GM21381 (cell line): ENCODE measurements at regions not wholly inside any gene's neighbourhood (a gene's known extent, or its start where the extent isn't known, plus 50 kb on each side); places are given as distances from the start of the nearest gene placed in this dataset.
A peak's percentile ranks its signal among the peaks of the same experiment; 100 is the strongest.
"Not testable (repeated sequence)": the region's sequence is repeated elsewhere in the genome, so short reads cannot be mapped to it uniquely, and the experiment has no call there.

Source experiments
- ATAC-seq: cut with Tn5 transposase; IDR thresholded peaks from one replicate; pipeline ENCODE4 v1.9.1; 2021; ENCODE audit warnings: mild to moderate bottlenecking, moderate library complexity; ENCODE audit not compliant: unreplicated experiment

DNA sequence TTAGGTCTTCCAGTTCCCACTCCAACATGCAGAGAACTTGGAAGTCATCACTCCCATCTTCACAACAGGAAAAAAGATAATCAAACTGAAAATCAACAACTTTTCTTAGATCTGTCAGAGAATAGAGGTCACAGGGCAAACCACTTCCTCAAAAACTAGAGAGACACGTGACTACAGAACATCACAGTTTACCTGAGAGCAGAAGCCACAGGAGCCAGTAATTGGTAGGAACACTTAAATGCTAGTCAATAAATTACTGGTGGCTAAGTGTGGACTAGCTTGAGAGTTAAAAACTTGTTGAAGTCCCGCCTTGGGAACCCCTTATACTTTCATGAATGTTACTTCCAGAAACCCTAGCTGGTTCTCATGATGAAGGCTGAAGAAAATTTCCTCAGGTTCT, 81.1 kb downstream of the THSD1 start:
- ATAC-seq: peak; percentile 88

GRCh38 chr13:52319876-52320275, 86.1 kb downstream of the THSD1 start:
- ATAC-seq: no peak

DNA sequence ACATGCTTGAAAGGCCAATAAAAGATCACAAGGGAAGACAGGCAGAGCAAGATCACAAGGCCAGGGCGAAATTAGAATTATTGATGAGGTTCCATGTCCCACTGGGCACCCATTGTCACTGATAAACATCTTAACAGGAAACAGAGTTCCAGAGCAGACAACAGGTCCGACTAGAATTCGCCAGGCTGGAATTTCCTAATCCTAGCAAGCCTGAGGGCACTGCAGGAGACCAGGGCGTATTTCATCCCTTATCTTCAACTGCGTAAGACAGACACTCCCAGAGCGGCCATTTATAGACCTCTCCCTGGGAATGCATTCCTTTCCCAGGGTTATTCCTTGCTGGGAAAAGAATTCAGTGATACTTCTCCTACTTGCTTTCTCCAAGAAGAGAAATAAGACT, 96.1 kb downstream of the THSD1 start:
- ATAC-seq: not testable (repeated sequence)

- ATAC-seq: not testable (repeated sequence)
Observed at GRCh38 chr13:52306336-52306735, 99.6 kb downstream of the THSD1 start.

- not testable (repeated sequence) for ATAC-seq
Observed at GRCh38 chr13:52303098-52303497, 102.9 kb downstream of the THSD1 start.

DNA sequence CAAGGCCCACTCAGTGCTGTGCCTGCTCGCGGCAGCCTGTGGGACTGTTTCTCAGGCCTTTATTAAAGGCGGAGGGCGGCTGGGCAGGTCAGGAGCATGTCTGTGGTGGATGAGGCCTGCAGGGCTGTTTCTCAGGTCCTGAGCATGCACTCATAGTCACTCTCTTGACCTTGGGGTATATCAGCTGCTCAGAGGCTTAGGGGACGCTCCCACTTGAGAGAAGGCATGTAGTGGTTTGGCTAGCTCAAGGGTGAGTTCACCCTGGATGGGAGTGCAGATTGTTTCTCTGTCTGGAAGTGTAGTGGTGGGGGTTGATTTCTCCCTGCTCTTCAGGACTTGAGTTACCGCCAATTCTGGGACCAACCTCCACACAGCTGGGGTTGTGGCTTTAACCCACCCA, 103.3 kb downstream of the THSD1 start:
- not testable (repeated sequence) for ATAC-seq

DNA sequence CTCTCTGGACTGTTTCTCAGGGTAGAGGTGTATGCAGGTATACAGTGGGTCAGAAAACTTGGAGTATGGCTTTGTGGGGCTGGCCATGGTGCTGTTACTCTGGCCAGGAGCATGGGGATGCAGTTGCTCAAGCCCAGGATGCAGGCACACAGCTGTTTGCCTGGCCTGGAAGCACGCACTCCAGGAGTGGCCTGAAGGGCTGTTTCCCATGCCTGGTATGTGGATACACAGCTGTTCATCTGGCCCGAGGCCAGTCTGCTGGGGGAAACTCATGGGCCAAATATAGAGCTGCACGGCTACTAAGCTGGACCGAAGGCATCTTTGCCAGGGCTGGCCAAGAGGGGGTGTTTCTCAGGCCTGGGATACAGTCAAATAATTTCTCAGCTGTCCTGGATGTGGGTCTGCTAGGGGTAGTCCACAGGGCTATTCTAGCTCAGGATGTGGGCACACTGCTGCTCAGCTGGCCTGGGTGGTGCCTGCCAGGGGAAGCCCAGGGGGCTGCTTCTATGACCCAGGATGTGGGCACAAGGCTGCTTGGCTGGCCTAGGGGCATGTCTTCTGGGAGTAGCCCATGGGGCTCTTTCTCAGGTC, 104.1 kb downstream of the THSD1 start:
- not testable (repeated sequence) for ATAC-seq

GRCh38 chr13:52298079-52298661, 107.8 kb downstream of the THSD1 start:
- ATAC-seq: not testable (repeated sequence)

- ATAC-seq: not testable (repeated sequence)
Observed at GRCh38 chr13:52288891-52289290, 117.1 kb downstream of the THSD1 start.

DNA sequence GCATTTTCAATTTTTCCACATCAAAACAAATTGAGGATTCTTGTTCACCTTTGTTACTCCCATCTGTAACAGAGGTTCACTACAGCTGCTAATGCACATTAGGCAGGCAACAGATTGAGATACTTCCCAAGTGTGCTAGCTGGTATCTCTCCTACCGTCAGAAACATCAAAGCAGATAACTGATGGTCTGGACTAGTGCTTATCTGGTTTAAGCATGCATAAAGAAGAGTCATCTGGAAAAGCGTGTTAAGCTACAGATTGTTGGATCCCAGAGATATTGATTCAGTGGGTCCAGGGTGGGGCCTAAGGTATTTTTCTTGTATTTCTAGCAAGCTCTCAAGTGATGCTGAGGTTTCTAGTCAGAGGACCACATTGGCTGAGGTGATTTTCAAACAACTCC, 122.0 kb upstream of the NEK3 start:
- ATAC-seq: not testable (repeated sequence)

GRCh38 chr13:52279408-52279807, 120.0 kb upstream of the NEK3 start:
- not testable (repeated sequence) for ATAC-seq

DNA sequence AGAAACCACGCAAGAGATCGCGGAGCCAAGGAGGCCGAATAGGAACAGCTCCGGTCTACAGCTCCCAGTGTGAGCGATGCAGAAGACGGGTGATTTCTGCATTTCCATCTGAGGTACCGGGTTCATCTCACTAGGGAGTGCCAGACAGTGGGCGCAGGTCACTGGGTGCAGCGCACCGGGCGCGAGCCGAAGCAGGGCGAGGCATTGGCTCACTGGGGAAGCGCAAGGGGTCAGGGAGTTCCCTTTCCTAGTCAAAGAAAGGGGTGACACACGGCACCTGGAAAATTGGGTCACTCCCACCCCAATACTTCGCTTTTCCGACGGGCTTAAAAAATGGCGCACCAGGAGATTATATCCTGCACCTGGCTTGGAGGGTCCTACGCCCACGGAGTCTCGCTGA, 94.9 kb upstream of the NEK3 start:
- ATAC-seq: not testable (repeated sequence)

DNA sequence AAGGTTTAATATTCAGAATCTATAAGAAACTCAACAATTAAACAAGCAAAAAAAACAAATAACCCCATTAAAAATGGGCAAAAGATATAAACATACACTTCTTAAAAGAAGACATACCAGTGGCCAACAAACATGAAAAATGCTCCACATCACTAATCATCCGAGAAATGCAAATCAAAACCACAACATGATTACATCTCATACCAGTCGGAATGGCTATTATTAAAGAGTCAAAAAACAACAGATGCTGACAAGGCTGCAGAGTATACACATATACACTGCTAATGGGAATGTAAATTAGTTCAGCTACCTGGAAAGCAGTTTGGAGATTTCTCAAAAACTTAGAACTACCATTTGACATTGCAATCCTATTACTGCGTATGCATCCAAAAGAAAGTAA, 81.4 kb upstream of the NEK3 start:
- ATAC-seq: peak; percentile 60

DNA sequence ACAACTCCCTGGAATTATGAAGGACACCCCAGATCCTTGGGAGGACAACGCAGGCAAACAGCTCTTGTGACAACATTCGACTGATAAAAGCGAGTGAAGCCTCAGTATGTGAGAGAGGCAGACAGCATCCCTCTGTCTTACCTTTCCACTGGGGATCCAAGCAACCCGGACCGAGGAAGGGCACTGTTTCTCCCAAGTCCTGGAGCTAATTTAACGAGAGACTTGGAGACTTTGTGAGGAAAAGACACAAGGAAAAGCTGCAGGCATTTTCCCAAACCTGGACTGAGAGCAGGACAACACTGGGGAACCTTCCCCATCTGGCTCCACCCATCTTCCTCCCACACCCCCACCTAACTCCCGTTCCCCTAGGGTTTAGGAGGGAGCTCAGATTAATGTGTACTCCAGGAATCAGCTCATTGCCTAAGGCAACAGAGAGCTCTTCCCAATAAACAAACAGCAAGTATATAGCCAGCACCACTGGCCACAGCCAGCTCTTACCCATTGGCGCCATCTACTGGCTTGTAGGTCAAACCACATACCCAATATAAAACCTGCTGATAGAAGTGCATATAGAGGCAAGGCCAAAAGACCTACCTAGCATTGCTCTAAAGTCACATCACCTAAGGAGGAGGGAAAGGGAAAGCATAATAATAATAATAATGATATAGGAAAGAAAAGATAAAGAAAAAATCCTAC, 76.7 kb upstream of the NEK3 start:
- ATAC-seq: peak; percentile 87

DNA sequence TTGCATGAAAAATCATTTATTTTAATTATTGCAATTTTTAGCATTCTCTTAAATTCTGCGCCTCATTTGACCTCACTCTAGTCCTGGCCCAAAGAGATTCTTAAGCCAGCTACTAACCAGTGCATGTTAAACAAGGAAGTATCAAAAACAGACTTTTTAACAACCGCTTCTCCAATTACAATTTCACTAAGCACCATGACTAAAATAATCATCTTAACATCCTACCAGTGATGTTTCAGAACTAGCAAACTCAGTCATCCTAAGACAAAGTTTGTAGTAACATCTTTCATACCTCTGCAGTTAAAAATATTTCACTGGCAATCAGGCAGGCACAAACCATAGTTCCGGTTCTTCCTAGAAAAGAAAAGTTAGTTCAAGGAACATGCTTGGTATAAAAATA, 75.5 kb upstream of the NEK3 start:
- ATAC-seq: not testable (repeated sequence)

DNA sequence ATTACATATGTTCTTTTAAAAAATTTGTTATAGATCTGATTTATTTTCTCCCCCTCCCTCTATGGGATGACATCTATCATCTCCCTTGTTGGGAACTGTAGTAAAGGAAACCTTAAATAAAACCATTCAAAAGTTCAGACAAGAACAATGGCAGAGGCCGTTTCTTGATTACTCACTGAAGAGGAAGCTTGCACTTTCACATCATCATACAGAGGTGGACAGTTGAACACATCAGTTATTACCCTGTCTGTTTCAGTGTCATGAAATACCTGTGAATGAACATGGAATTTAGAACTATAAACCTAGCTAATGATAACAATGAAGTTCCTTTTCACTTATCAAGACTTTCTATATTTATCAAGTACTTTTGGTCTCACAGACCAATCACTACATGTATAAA, 63.7 kb upstream of the NEK3 start:
- ATAC-seq: not testable (repeated sequence)

DNA sequence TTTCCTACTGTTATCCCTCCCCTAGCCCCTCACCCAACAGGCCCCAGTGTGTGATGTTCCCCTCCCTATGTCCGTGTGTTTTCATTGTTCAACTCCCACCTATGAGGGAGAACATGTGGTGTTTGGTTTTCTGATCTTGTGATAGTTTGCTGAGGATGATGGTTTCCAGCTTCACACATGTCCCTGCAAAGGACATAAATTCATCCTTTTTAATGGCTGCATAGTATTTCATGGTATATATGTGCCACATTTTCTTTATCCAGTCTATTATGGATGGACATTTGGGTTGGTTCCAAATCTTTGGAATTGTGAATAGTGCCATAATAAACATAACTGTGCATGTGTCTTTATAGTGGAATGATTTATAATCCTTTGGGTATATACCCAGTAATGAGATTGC, 54.5 kb upstream of the NEK3 start:
- ATAC-seq: not testable (repeated sequence)

DNA sequence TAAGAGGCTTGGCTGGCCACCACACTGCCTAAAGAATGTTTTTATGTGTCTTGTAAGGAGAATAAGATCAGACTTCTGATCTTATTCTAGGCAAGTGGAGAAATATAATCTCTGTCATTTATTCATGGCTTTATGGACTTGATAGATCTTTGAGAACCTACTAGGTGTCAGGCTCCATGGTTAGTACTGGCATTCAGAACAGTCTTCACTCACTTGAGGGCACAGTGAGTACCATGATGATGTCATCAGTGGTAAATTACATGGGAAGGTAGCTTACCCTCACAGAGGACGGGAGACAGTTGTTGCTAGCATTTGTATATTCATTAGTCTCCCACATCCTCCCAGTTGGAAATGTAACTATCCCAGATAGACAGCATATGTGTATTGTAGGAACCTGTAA, 53.5 kb upstream of the NEK3 start:
- ATAC-seq: not testable (repeated sequence)

- not testable (repeated sequence) for ATAC-seq
Observed at GRCh38 chr13:52211416-52211776, 52.0 kb upstream of the NEK3 start.

- ATAC-seq: not testable (repeated sequence)
Observed at GRCh38 chr13:52210564-52211415, 51.4 kb upstream of the NEK3 start.
